Cerebellar nuclear complex (tissue), 1 donor: ENCODE measurements at regions not wholly inside any gene's neighbourhood (a gene's known extent, or its start where the extent isn't known, plus 50 kb on each side); places are given as distances from the start of the nearest gene placed in this dataset.

Experiments
- DNase-seq, 2 experiments: peaks; one replicate each; lab custom pipeline; 2025; lab: John Stamatoyannopoulos, UW

DNA sequence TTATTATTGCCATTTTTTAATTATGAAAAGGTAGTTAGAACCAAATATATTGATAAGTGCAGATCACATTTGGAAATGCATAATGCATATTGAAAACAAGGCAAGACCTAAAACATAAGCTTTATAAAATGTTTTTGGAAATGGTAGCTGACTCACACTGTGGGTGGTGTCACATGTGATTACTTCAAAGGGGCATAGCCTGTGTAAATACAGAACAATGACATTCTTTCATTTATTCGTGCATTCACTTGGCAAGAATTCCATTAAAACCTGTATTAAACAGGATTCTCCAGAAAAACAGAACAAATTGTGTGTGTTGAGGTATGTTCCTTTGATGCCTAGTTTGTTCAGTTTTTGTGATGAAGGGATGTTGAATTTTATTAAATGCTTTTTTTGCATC lies 427.3 kb upstream of the ST6GAL2 start:
- DNase-seq = no peak

DNA sequence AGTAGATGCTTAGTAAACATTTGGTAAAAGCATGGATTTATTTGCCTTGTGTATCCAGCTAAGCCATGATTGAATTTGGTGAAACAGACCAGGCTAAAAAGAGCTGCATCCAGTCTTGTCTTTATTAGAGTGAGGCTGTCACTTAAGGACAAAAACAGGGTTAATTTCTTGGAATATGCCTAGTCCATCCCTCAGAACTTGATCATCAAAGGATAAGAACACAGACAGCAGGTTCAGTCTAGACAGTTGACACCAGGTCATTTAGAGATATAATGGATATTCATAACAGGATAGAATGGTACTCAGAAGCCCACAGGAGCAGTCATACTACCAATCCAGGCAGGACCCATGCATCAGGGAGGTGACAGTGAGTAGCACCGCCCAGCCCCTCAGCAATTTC lies 434.9 kb upstream of the ST6GAL2 start:
- no peak for DNase-seq

DNA sequence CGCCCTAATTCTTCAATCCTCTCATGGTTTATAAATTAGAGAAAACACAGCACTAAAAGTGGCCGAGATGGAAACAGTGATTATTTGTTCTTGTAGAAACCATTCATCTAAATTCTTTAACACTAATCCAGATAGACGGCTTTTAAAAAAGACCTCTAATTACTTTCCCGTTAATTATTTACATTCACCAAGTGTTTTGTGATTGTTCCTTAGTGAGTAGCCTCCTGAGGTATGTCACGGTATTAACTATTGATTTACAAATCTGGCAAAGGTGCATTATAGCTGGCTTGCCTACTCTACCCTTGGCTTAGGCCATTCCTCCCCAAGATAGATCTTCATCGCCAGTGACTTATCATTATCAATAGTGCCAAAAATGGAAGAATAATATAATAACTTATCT lies 436.4 kb upstream of the ST6GAL2 start:
- DNase-seq = no peak

DNA sequence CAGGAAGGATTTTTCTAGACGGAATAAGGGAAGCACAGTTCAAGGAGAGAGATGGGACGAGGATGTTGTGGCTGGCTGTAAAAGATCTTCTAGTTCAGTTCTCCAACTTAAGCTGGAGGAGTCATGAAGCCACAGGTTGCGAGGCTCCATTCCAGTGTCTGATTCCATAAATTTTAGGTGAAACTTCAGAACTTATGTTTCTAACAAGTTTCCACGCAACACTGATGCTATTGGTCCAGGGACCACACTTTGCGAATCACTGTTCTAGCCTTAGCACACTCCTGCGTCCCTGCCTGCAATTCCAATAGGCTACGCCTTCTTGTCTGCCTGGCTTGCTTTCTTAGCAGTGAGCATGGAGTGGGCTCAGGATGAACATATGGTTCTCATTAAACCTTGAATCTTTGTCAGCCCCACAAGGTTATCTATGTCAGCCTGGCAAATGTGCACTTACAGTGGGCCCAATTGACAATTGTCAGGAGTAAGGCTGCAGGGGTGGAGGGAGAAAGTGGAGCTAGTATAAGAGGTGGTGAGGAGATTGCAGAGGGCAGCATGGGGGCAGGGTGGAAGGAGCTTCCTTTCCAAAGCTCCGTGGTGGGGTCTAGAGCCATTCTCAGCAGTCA lies 438.1 kb upstream of the ST6GAL2 start:
- DNase-seq = no peak

DNA sequence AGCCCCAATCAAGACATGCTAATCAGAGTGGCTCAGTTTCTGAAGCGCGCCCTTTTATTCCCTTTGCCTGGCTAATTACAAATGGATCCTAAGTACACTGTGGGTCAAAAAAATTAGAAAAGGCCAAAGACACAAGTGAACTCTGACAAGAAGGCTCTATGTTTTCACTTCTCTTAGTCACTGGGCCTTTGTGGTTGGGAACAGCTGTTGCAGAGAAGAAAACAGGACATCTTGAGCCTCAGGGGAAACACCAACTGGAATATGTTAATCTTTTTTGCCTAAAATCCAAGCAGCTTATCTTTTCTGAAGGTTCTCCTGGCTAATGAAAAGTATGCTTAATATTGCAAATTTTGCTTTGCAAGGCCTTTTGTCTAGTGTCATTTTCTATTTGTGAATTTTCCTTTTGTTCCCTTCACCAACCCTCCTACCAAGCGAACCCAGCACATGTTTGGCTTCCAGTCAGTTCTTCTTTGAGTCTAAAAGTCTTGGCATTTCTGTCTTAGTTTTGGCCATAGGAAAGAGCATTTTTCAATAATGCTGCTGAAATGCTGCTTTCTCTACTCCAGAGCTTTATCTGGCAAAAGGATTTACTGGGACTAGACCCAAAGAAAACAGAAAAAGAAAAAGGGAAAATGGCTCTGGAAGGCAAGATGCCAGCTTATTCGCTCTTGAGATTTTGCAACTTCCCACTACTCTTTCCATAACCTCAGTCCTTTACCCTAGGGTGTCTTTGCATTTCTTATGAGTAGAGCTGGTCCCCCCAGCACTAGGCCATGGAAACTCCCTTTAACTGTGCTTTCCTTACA lies 440.2 kb upstream of the ST6GAL2 start:
- DNase-seq = no peak

DNA sequence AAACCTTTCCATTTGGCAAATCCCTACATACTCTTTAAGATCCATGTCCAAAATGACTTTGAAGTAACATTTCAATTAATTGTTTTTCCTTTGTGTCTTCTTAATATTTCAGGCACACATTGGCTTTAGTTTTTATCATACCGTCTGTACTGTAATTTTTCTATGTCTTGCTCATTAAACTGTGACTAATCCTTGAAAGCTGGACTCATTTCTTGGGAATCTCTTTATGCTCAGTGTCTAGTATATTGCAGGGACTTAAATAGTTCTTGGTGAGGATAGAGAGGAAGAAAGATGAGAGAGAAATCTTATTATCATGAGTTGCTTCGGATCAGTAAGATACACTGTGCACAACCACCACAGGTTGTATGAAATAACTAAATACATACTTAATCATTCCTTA lies 448.3 kb upstream of the ST6GAL2 start:
- DNase-seq = no peak

DNA sequence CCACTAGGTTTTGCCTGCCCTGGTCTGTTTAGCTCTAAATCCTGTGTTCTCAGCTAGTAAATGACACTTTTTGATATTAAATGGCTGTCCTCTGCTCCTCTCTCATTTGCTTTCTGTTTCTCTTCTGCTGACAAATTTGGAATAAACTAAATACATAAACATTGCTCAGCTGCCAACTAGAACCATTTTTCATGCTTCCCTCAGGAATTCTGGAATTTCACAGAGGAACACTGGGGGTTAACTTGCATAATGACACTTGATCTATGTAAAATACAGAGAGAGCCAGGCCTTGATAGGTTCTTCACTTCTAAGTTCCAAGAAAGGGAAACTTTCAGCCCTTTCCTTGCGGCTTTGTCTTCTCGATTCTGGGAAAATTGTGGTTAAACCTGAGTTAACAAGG lies 450.6 kb upstream of the ST6GAL2 start:
- no peak for DNase-seq

DNA sequence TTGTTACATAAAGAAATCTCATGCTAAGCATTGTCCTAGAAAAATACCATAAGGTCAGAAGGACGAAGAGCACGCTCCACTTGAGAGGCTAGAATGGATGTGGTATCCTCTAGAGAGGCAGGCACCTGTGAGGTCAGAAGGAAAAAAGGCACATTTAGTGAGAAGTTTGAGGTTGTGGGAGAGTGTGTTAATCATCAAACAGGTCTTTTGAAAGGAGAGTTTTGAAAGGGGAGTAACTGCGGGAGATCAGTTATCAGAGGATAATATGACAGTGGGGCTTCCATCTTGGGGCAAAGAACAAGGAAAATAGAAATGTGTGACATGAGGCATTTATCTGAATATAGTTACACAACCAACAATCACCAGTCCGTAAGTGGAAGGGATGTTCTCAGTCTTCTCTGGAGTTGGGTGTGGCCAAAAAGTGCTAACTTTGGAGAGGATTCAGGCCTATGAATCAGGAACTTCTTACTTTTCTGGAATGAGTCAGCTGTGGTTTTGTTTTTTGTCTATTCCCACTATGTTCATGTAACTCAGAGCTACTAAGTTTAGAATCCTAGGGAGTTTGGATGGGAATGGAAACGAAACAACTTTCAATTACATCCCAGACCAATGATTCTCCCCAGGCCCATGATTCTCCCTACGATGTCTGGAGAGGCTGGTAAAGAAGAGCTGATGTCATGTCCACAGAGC lies 451.4 kb upstream of the ST6GAL2 start:
- no peak for DNase-seq

DNA sequence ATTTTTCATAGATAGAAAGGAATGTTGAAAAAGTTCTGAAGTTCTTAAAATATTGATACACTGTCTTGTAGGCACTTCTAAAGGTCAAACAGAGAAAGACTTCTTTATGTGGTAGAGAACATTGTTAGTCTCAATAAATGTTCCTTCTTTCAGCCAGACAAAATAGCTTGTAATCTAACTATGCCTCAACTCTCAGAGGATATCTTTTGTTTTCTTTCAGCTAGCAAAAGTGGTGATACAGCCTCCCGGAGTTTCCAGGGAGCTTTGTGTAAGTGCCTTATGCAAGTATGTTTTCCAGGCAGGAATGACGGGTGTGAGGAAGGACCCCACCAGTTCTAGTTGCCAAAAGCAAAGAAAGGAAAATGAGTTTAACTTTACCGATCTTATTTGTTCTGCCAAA lies 452.1 kb upstream of the ST6GAL2 start:
- no peak for DNase-seq

DNA sequence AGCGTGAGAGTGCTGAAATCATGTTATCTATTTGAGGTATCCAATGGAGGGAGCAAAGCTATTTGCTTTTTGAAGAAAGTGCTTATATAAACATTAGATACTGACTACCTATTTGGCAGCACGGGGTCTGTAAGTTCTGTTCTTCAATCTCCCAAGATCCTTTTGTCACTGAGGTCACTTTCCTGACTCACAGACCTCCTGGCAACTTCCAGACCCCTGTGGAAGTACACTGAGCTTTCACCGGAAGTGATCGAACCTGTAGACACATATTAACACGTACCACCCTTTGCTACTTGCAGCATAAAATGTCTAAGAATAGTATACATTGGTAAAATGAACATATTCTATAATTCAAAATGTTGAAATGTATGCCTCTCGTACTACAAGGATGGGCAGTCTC lies 452.6 kb upstream of the ST6GAL2 start:
- DNase-seq = no peak

DNA sequence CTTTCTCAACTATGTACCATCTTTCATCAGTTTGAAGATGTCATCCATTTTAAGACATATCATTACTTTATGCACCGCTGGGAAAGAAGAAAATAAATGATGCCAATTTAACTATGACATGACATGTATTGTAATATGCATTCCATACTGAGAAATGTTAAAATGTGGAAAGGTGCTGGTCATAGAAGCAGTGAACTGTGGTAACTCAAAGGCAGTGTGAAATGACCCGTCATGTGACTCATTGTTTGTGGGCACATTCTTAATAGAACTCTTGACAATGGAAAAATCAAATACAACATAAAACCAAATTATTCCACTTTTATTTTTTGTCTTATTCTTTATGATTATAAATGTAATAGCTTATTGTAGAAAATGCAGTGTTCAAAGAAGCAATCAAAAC lies 455.0 kb upstream of the ST6GAL2 start:
- DNase-seq = no peak

DNA sequence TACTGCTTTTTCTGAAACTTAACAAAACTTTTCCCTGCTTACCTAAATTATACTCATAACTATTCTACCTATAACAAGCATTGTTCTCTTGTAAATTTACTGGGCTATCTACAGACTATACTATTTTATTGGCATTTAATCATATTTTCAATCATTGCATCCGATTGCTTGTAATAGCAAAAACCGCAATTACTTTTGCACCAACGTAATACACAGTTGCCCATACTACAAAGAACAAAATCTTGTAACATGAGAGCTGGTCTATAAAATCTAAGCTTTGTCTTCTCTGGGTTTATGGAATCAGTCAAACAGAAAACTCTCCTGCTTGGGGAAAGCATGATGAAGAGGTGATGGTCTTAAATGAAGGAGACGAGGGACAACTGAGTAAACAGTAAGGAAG lies 463.4 kb upstream of the ST6GAL2 start:
- no peak for DNase-seq

DNA sequence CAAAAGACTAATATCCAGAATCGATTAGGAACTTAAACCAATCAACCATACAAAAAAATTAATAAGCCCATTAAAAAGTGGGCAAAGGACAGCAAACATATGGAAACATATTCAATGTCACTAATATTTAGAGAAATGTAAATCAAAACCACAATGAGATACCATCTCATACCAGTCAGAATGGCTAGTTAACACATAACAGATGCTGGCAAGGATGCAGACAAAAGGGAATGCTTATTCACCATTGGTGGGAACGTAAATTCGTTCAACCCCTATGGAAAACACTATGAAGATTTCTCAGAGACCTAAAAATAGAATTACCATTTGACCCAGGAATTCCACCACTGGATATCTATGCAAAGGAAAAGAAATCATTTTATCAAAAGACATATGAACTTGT lies 468.2 kb upstream of the ST6GAL2 start:
- DNase-seq = no peak

DNA sequence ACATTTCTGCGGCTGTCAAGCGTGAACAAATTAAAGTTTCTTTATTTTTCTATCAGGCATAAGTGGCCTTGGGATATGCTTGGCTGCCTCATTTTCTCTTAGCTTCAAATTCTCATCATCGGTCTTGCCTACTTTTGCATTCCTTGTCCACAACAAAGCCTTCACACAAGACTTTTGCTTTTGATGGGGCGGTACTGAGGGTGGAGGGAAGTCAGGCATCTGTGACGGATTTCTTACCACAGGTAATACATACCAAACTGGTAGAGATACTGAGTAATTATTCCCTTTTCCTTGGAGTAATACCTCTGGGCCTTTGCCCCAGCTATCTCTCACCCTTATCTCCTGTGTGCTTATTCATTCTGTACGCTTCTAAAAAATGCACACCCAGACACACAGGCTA lies 468.3 kb upstream of the RGPD4 start:
- no peak for DNase-seq

DNA sequence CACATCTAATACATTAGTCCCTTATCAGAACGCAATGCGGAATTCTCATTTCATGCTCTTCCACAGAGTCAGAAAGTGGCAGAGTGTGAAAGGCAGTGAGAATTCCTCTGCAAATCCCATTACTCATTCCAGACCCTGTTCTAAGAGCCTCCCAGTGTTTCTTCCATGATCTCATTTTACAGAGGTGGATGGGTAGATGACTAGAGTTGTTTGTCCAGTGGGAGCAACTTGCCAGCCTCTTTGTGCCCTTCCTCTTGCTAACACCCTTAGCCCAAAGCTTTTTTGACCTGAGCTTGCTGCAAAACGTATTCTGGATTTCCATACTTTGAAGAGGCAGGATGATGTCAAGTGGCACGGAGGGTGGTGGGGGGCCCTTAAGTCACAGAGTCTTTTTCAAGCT lies 467.7 kb upstream of the RGPD4 start:
- DNase-seq = no peak

DNA sequence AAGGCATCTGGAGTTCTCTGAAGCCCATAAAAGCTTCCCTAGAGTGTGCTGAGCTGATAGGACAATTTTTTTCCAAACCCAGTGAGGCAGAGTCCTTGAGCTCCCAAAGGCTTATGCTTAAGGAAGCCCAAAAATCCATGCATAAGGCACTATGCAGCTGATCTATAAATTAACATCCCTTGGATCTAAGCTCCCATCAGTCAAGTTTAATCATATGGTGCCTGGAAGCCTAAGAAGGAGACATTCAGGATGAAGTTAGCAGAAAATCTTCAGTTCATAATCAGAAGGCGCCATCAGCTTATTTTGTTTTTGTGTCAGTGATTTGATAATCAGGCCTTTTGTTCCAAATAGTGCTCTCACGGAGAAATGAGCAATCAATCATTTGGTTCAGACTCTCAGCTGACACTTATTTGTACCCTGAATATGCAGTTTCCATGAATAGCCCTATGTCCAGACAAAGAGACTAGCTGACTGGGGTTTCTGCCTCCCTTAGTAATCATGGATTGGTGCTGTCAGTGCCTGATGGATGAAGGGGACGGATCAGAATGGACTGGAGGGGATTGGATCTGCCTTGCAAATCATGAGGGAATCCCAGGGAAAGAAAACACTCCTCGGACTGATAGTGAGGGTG lies 464.8 kb upstream of the RGPD4 start:
- DNase-seq = no peak

DNA sequence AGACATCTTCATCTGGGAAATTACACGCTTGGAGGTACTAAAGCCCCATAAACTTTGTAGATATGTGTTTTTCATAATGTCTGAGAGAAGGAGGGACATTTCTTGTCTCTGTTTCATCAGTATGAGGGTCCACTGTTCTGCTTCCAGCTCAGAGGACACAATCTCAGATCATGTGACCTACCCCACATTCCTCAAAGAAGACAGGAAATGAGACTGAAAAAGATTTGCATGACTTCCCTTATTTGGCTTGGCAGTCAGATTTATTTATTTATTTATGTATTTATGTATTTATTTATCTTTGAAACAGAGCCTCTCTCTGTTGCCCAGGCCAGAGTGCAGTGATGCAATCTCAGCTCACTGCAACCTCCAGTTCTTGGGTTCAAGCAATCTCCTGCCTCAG lies 463.7 kb upstream of the RGPD4 start:
- DNase-seq = no peak

DNA sequence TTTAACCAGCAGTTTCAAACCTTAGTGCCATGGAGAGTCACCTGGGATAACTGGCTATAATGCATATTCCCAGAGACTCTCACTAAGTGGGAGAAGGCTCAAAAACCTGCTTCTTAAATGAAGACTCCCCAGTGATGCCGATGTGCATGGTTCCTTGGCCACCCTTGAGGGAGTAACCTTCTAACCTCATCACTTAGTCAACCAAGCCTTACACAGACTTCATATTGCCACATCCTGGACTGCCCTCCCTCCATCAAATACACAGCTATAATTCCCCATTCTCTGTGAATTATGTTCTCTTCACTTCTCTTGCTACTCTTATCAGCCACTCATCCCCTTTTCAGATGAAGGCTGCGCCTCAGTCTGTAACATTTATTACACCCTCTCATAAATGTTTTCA lies 462.9 kb upstream of the RGPD4 start:
- DNase-seq = no peak

DNA sequence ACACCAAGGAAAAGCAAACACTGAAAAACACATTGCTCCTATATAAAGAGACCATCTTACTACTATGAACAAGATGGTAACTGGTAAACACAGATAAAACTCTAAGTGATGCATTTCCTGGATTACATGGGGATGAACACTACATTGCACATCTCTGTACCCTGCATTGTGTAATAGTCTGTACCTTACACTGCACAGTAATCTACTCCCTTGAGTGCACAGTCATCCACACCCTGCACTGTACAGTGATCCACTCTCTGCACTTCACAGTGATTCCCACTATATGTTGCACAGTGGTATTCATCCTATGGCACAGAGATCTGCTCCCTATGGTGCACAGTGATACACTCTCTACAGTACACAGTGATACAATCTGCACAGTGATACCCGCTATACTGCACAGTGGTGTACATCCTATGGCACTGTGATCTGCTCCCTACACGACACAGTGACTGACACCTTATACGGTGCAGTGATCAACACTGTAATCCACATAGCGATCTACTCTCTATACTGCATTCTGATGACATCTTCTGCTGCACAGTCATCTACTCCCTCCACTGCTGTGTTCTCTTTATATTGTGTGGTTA lies 462.2 kb upstream of the RGPD4 start:
- no peak for DNase-seq

DNA sequence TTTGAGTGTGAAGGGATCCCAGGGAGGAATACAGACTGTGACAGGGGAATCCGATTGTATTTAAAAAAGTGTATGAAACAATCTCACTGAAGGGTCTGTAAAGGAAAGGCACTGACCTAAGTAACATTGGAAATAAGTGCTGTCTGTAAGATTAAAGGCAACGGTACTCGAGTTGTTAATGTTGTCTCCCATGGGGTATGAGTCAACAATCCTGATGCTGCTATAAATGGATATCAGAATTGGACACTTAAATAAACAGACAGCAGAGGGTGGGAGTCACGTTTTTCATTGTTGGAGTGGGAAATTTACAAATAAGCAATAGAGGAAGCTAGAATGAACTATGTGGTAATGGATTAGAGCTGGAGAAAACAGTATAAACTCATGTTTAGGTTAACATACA lies 452.4 kb upstream of the RGPD4 start:
- DNase-seq = no peak

DNA sequence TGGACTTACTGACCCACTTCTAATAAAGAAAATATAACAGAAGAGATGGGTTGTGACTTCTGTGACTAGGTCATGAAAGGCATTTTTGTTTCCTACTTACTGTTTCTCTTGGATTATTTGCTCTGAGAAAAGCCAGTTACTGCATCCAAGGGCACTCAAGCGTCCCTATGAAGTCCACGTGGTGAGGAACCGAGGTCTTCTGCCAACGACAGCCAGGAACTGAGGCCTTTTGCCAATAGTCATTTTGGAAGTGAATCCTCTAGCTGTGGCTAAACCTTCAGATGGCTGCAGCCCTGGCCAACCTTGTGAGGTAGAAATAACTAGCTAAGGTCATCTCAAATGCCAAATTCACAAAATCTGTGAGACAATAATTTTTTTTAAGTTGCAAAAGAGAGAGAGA lies 449.8 kb upstream of the RGPD4 start:
- no peak for DNase-seq

DNA sequence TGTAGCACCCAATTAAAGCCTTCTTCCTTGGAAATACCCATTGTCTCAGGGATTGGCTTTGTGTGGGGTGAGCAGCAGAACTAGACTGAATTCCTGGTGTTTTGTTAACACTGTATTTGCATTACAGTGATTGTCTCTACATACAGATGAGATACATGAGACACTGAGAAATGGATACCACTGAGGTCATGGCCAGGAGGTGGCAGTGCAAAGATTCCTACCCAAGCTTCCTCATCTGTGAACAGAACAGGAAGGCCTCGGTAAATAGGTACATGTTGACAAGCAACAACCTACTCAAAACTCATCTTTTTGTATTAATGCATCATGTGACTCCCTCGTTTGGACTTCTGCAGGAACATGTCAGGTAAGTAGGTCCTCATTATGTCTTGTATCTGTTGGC lies 445.8 kb upstream of the RGPD4 start:
- DNase-seq = no peak

DNA sequence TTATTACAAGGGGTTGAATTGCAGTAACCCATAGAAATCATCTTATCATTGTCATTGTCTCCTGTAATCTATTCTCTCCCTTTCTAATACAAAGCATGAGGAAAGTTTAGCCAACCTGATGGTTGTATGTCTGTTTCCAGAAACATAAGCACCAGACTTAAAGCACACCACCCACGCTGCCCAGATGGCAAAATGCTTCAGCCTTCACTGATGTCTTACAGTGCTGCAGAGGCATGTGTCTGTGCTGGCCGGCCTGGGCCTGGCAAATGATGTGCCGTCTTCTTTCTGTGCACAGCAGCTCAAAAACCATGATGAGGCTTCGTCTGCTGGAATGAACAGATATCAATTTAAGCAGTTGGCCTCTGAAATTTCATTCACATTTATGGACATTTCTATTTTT lies 443.0 kb upstream of the RGPD4 start:
- DNase-seq = no peak
